ENCODE measurements at regions not wholly inside any gene's neighbourhood (a gene's known extent, or its start where the extent isn't known, plus 50 kb on each side); places are given as distances from the start of the nearest gene placed in this dataset.
"Not testable (repeated sequence)": the region's sequence is repeated elsewhere in the genome, so short reads cannot be mapped to it uniquely, and the experiment has no call there.

- CTCF ChIA-PET, result interaction anchor here (1.5 kb wide), 1 partner anchor 12 kb away, joined by 7 read pairs; no protein-coding TSS in a partner anchor
- DNase-seq (ENCODE audit: extremely low spot score), result no peak
- TF ChIP-seq SUZ12 (IDR thresholded peaks at IDR 0.05) (no peak), FOXA1 (IDR thresholded peaks at IDR 0.05) (no peak)
- POLR2A ChIA-PET, result no interaction called here
Measured at GRCh38 chr14:24699052-24699451, 65.1 kb upstream of the GZMB start.

GRCh38 chr14:24696280-24696920 lies 62.4 kb upstream of the GZMB start:
- DNase-seq (ENCODE audit: extremely low spot score); CTCF ChIA-PET; POLR2A ChIA-PET: not testable (repeated sequence)

- POLR2A ChIA-PET, result no interaction called here
- TF ChIP-seq CTBP1 (IDR thresholded peaks at IDR 0.05; ENCODE audit: borderline replicate concordance) (no peak), L3MBTL2 (conservative IDR thresholded peaks at IDR 0.05) (no peak)
- no peak for DNase-seq (ENCODE audit: extremely low spot score)
- CTCF ChIA-PET, result no interaction called here
Measured at GRCh38 chr14:24695265-24696241, 61.6 kb upstream of the GZMB start.

GRCh38 chr14:24694680-24695079 lies 60.7 kb upstream of the GZMB start:
- no peak for DNase-seq (ENCODE audit: extremely low spot score)
- ChIA-PET POLR2A (no interaction called here), CTCF (no interaction called here)
- TF ChIP-seq ARNT (IDR thresholded peaks at IDR 0.05), result no peak
- no peak for TF ChIP-seq PKNOX1 (IDR thresholded peaks at IDR 0.05)
- TF ChIP-seq FOXM1 (IDR thresholded peaks at IDR 0.05; ENCODE audit: borderline replicate concordance), result no peak
- TF ChIP-seq SUZ12 (IDR thresholded peaks at IDR 0.05), result no peak
- TF ChIP-seq FOXA1 (IDR thresholded peaks at IDR 0.05), result no peak
- TF ChIP-seq NFRKB (IDR thresholded peaks at IDR 0.05), result no peak
- no peak for TF ChIP-seq LEF1 (IDR thresholded peaks at IDR 0.05; ENCODE audit: borderline replicate concordance)
- no peak for TF ChIP-seq HDGF (IDR thresholded peaks at IDR 0.05; ENCODE audit: borderline replicate concordance)
- TF ChIP-seq ZNF384 (IDR thresholded peaks at IDR 0.05), result no peak
- no peak for TF ChIP-seq ELF4 (IDR thresholded peaks at IDR 0.05)
- TF ChIP-seq SP1 (IDR thresholded peaks at IDR 0.05), result no peak

- ChIA-PET CTCF (no interaction called here), POLR2A (no interaction called here)
- no peak for TF ChIP-seq SP1 (IDR thresholded peaks at IDR 0.05)
- no peak for TF ChIP-seq FOXM1 (IDR thresholded peaks at IDR 0.05; ENCODE audit: borderline replicate concordance)
- no peak for TF ChIP-seq FOXK2 (IDR thresholded peaks at IDR 0.05)
- no peak for TF ChIP-seq FOXA1 (IDR thresholded peaks at IDR 0.05)
- TF ChIP-seq L3MBTL2 (conservative IDR thresholded peaks at IDR 0.05), result no peak
- no peak for TF ChIP-seq ELF4 (IDR thresholded peaks at IDR 0.05)
- no peak for TF ChIP-seq TARDBP (IDR thresholded peaks at IDR 0.05)
- TF ChIP-seq ARNT (IDR thresholded peaks at IDR 0.05), result no peak
- no peak for TF ChIP-seq CTBP1 (IDR thresholded peaks at IDR 0.05; ENCODE audit: borderline replicate concordance)
- no peak for TF ChIP-seq LEF1 (IDR thresholded peaks at IDR 0.05; ENCODE audit: borderline replicate concordance)
- no peak for TF ChIP-seq PKNOX1 (IDR thresholded peaks at IDR 0.05)
- TF ChIP-seq ZNF384 (IDR thresholded peaks at IDR 0.05), result no peak
- DNase-seq (ENCODE audit: extremely low spot score), result no peak
Measured at GRCh38 chr14:24693983-24694382, 60.0 kb upstream of the GZMB start.

- no peak for DNase-seq (ENCODE audit: extremely low spot score)
- TF ChIP-seq FOXK2 (IDR thresholded peaks at IDR 0.05) (no peak), ARNT (IDR thresholded peaks at IDR 0.05) (no peak), TARDBP (IDR thresholded peaks at IDR 0.05) (no peak), SP1 (IDR thresholded peaks at IDR 0.05) (no peak), FOXM1 (IDR thresholded peaks at IDR 0.05; ENCODE audit: borderline replicate concordance) (no peak), HDGF (IDR thresholded peaks at IDR 0.05; ENCODE audit: borderline replicate concordance) (no peak)
- ChIA-PET POLR2A (no interaction called here), CTCF (no interaction called here)
Measured at GRCh38 chr14:24693353-24693737, 59.4 kb upstream of the GZMB start.

- no peak for TF ChIP-seq LEF1 (IDR thresholded peaks at IDR 0.05; ENCODE audit: borderline replicate concordance)
- TF ChIP-seq FOXM1 (IDR thresholded peaks at IDR 0.05; ENCODE audit: borderline replicate concordance), result no peak
- TF ChIP-seq NFRKB (IDR thresholded peaks at IDR 0.05), result no peak
- TF ChIP-seq FOXA1 (IDR thresholded peaks at IDR 0.05), result no peak
- no peak for TF ChIP-seq FOXK2 (IDR thresholded peaks at IDR 0.05)
- TF ChIP-seq TARDBP (IDR thresholded peaks at IDR 0.05), result no peak
- no peak for TF ChIP-seq ZNF384 (IDR thresholded peaks at IDR 0.05)
- no peak for TF ChIP-seq ELF4 (IDR thresholded peaks at IDR 0.05)
- no peak for TF ChIP-seq PKNOX1 (IDR thresholded peaks at IDR 0.05)
- no peak for TF ChIP-seq ARNT (IDR thresholded peaks at IDR 0.05)
- no peak for TF ChIP-seq CTBP1 (IDR thresholded peaks at IDR 0.05; ENCODE audit: borderline replicate concordance)
- no peak for TF ChIP-seq SUZ12 (IDR thresholded peaks at IDR 0.05)
- TF ChIP-seq L3MBTL2 (conservative IDR thresholded peaks at IDR 0.05), result no peak
- no peak for TF ChIP-seq HDGF (IDR thresholded peaks at IDR 0.05; ENCODE audit: borderline replicate concordance)
- no peak for TF ChIP-seq BHLHE40 (IDR thresholded peaks at IDR 0.05; ENCODE audit: borderline replicate concordance)
- no peak for TF ChIP-seq SP1 (IDR thresholded peaks at IDR 0.05)
- CTCF ChIA-PET, result no interaction called here
- no peak for DNase-seq (ENCODE audit: extremely low spot score)
- POLR2A ChIA-PET, result no interaction called here
Measured at GRCh38 chr14:24692382-24693352, 58.7 kb upstream of the GZMB start.
